Natural killer cell treated with Interleukin-12 subunit alpha and Interleukin-12 subunit beta and Interleukin-15 and Interleukin-18, amount 100 ng/mL, for 72 hours (primary cell): ENCODE measurements at regions not wholly inside any gene's neighbourhood (a gene's known extent, or its start where the extent isn't known, plus 50 kb on each side); places are given as distances from the start of the nearest gene placed in this dataset.
"Not testable (repeated sequence)": the region's sequence is repeated elsewhere in the genome, so short reads cannot be mapped to it uniquely, and the experiment has no call there.

Experiments used
- ATAC-seq, 2 donors: fragments of 150-1000 bp; cut with Tn5 transposase in 1 of 2; sonication (Bioruptor Pico), chemical (Tn5 transposase) in 1 of 2; 2 replicates each; pipeline ENCODE4 v1.10.0; 2021
- DNase-seq: peaks from one replicate; pipeline ENCODE4 v3.0.0; 2022; ENCODE audit warnings: low spot score
- H3K27ac Mint-ChIP-seq, 2 donors: 1 replicate in 1 of 2; 2 replicates in 1 of 2; pipeline ENCODE4 v1.8.0; 2022; ENCODE audit warnings: mixed read lengths in 2 of 2, mild to moderate bottlenecking in 1 of 2, moderate library complexity in 1 of 2
- H3K27me3 Mint-ChIP-seq, 2 donors: 1 replicate in 1 of 2; 2 replicates in 1 of 2; pipeline ENCODE4 v1.8.0; 2022; ENCODE audit warnings: mixed read lengths in 2 of 2
- H3K36me3 Mint-ChIP-seq: one replicate; pipeline ENCODE4 v1.8.0; 2022; ENCODE audit warnings: mixed read lengths
- H3K4me1 Mint-ChIP-seq, 2 donors: 1 replicate in 1 of 2; 2 replicates in 1 of 2; pipeline ENCODE4 v1.8.0; 2022; ENCODE audit warnings: low read depth in 2 of 2, mixed read lengths in 2 of 2, mild to moderate bottlenecking in 1 of 2
- H3K4me3 Mint-ChIP-seq: one replicate; pipeline ENCODE4 v1.8.0; 2022; ENCODE audit warnings: mixed read lengths
- H3K9me3 Mint-ChIP-seq: 2 replicates; pipeline ENCODE4 v1.8.0; 2022; ENCODE audit warnings: mixed read lengths

DNA sequence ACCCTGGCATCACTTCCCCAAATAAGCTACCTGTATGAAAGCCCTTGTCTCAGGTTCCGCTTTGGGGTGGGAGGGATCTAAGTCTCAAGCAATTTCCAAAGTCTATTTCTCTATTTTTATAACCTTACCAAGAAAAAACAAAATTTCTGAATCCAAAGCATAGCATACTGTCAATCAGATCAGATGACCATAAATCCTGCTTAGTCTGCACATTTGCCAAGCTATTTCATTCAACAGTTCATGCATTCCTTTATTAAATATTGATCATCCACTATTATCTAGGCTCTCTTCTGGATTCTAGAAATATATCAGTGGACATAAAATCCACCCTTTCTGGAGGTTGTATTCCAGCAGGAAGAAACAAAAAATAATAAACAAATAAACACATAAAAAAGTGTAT, 263.5 kb upstream of the USP15 start:
- DNase-seq (no peak), ATAC-seq (no peak)
- Mint-ChIP-seq H3K27ac (no peak overlapping the region), H3K9me3 (peaks cover 4% of the 10 kb centered on the region), H3K27me3 (peaks cover 0 to 4% of the 10 kb centered on the region in 2 donors), H3K4me3 (no peak overlapping the region), H3K36me3 (no peaks in the 10 kb centered on the region), H3K4me1 (no peaks in the 10 kb centered on the region)

DNA sequence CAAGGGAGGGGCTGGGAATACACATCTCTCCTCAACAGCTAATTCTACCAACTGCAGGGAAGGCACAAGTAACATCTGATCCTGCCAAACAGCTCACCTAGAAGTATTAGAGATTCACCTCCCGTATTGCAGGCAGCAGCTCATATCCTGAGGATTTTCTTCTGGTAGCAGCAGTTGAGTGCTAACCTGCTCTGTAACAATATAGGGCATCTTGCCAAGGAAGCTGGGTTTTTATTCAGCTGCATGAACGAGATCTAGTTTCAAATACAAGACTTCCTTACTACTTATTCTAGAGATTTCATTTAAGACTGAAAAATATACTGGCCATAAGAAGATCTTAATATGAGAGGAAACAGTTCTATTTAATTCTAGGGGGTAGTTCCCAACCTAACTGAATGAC, 261.4 kb upstream of the USP15 start:
- Mint-ChIP-seq H3K27me3 (peaks cover 0 to 4% of the 10 kb centered on the region in 2 donors), H3K27ac (no peak overlapping the region), H3K36me3 (no peaks in the 10 kb centered on the region), H3K4me3 (no peak overlapping the region), H3K4me1 (no peaks in the 10 kb centered on the region), H3K9me3 (peaks cover 4% of the 10 kb centered on the region)
- ATAC-seq, result no peak
- no peak for DNase-seq

DNA sequence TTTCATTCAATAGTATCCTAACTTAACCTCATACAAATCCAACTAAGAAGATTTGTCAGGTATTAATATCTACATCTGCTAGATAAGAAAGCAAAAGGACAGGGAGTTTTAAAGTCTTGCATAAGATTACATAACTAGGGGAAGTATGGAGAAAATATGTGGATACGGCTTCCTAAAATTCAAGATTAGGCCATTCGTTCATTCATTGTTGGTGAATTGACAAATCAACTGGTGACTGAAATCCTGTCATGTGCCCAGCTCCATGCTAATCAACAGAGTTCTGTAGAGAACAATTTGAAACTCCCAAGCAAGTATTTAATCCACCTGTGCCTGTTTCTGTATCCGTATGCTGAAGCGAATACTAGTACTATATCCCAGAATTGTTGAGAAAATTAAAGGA, 260.9 kb upstream of the USP15 start:
- ATAC-seq, result no peak
- DNase-seq, result no peak
- Mint-ChIP-seq H3K4me3 (no peak overlapping the region), H3K27me3 (peaks cover 0 to 4% of the 10 kb centered on the region in 2 donors), H3K27ac (no peak overlapping the region), H3K36me3 (no peaks in the 10 kb centered on the region), H3K9me3 (peaks cover 4% of the 10 kb centered on the region), H3K4me1 (no peaks in the 10 kb centered on the region)

DNA sequence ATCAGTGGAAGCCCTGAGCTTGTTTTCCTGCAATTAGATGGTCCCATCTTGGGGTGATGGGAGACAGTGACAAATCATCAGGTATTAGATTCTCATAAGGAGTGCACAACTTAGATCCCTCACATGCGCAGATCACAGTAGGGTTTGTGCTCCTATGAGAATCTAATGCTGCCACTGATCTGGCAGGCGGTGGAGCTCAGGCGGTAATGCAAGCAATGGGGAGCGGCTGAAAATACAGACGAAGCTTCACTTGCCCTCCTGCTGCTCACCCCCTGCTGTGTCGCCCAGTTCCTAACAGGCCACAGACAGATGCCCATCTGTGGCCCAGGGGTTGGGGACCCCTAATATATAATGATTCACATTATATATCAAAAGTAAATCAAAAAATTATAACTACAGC, 258.8 kb upstream of the USP15 start:
- Mint-ChIP-seq H3K27me3 (peaks cover 0 to 4% of the 10 kb centered on the region in 2 donors), H3K4me1 (no peaks in the 10 kb centered on the region), H3K27ac (no peak overlapping the region), H3K4me3 (no peak overlapping the region), H3K36me3 (no peaks in the 10 kb centered on the region), H3K9me3 (peaks cover 4% of the 10 kb centered on the region)
- DNase-seq (no peak), ATAC-seq (no peak)

DNA sequence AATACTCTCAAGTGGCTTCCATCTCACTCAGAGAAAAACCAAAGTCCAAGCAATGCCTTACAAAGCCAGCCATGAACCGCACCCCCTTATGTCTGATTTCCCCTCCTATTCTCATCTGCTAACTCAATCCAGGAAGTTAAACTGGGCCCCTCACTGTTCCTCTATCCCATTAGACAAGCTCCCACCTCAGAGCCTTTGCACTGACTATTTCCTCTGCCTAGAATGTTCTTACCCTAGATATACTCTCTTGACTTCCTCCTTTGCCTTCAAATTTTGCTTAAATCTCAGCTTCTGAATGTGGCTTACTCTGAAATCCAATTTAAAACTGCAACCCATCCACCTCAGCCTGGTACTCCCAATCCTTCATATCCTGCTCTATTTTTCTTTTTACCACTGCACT, 257.0 kb upstream of the USP15 start:
- no peak for DNase-seq
- no peak for ATAC-seq
- Mint-ChIP-seq H3K4me1 (no peaks in the 10 kb centered on the region), H3K27ac (no peak overlapping the region), H3K36me3 (no peaks in the 10 kb centered on the region), H3K4me3 (no peak overlapping the region), H3K27me3 (no peaks in the 10 kb centered on the region), H3K9me3 (no peaks in the 10 kb centered on the region)

DNA sequence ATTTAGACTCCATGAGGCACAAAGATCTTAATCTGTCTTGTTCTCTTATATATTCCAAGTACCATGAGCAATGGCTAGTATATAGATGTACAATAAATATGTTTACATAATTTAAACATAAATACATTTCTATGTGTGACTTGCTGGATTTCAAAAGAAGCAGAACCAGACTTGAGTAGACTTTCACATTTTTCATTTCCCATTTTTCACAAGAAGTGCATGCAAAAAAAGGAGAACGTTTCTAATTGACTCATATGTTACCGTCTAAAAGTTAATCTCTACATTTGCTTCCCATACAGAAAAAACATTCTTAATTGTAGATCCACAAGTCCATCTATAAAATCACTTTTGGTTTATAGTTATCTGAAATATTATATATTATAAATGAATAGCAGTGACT, 256.5 kb upstream of the USP15 start:
- H3K27me3 Mint-ChIP-seq, result no peaks in the 10 kb centered on the region
- H3K27ac Mint-ChIP-seq, result no peak overlapping the region
- ATAC-seq (no peak), DNase-seq (no peak)
- no peak overlapping the region for H3K4me3 Mint-ChIP-seq
- no peaks in the 10 kb centered on the region for H3K9me3 Mint-ChIP-seq
- no peaks in the 10 kb centered on the region for H3K4me1 Mint-ChIP-seq
- no peaks in the 10 kb centered on the region for H3K36me3 Mint-ChIP-seq

DNA sequence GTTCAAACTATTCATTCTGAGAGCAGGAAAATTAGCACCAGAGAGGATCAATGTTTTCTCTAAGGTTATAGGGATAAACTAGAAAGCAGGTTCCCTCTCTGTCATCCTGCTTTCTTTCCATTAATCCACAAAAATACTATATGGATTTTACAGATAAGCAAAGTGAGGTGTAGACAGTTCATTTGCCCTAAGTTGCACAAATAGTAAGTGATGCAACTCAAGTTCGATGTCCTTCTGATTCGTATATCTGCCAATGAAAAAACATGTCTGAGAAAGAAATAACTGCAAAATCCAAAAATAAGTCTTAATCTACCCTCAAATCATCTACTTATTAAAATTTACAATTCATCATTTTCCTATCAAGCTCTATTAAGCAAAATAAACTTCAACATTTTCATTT, 254.6 kb upstream of the USP15 start:
- Mint-ChIP-seq H3K9me3 (no peaks in the 10 kb centered on the region), H3K36me3 (no peaks in the 10 kb centered on the region), H3K27me3 (no peaks in the 10 kb centered on the region), H3K27ac (no peak overlapping the region), H3K4me3 (no peak overlapping the region), H3K4me1 (no peaks in the 10 kb centered on the region)
- DNase-seq (no peak), ATAC-seq (no peak)

DNA sequence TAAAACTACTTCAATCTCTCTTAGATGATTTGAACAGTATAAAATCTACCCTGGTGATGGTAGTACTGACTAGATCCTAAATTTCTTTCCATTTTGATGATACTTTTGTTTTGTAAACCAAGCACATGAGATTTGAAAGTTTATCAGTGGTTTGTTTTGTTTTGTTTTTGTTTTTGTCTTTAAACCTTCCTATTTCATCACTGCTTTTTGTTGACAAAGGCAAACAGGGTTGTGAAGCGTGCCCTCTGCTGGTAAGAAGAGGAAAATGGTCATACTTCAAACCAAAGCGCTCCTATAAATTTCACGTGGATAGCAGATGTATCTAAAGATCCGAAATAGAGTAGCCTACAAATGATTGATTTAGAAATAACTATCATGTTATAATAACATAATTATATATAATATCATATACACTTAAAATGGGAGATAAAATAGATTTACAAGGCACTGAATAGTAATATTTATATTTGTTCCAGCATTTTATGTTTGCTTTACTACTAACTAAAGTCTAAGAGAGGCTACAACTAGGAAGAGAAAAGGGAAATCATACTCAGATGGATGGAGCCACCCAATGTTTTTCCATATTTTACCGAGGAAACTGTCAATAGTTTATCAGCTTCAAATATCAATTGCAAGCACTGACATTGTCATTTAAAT, 254.0 kb upstream of the USP15 start:
- ATAC-seq (no peak), DNase-seq (no peak)
- Mint-ChIP-seq H3K9me3 (no peaks in the 10 kb centered on the region), H3K4me1 (no peaks in the 10 kb centered on the region), H3K27me3 (no peaks in the 10 kb centered on the region), H3K27ac (no peak overlapping the region), H3K4me3 (no peak overlapping the region), H3K36me3 (no peaks in the 10 kb centered on the region)

DNA sequence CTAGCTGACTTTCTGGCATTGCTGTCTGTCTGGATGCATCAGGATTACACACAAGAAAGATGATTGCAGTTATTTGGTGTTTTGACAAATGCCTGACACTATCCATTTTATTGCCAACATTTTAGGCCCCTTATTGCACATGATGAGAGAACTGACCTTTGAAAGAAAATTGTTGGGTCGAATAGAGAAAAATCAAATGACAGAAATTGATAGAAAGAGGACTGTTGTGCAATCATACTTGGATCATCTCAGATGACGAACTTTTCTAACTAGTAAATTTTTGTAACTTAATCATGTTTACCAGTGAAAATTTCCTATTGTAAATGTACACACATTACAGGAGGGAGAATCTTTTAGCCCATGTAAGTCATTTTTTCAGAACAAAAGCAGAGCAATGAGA, 251.5 kb upstream of the USP15 start:
- H3K27me3 Mint-ChIP-seq, result no peaks in the 10 kb centered on the region
- H3K9me3 Mint-ChIP-seq, result no peaks in the 10 kb centered on the region
- no peaks in the 10 kb centered on the region for H3K36me3 Mint-ChIP-seq
- no peak overlapping the region for H3K4me3 Mint-ChIP-seq
- H3K27ac Mint-ChIP-seq, result no peak overlapping the region
- no peaks in the 10 kb centered on the region for H3K4me1 Mint-ChIP-seq
- ATAC-seq, result no peak
- no peak for DNase-seq

DNA sequence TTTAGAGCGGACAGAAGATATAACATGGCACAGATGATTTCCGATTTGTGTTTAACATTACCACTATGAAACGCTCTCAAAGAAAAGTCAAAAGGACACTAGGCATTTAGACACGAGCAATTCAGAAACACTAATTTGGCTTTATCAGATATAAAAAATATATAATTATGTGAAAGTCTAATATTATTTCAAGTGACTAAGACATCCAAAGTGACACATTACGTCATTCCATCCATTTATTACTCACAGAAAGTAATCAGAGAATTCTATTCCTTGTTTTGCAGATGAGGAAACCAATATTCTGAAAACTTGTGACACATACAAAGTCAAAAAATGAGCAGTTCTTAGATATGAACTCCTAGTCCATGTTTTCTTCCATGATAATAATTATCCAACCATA, 250.8 kb upstream of the USP15 start:
- Mint-ChIP-seq H3K27me3 (no peaks in the 10 kb centered on the region), H3K4me1 (no peaks in the 10 kb centered on the region), H3K36me3 (no peaks in the 10 kb centered on the region), H3K9me3 (no peaks in the 10 kb centered on the region), H3K27ac (no peak overlapping the region), H3K4me3 (no peak overlapping the region)
- ATAC-seq (no peak), DNase-seq (no peak)

DNA sequence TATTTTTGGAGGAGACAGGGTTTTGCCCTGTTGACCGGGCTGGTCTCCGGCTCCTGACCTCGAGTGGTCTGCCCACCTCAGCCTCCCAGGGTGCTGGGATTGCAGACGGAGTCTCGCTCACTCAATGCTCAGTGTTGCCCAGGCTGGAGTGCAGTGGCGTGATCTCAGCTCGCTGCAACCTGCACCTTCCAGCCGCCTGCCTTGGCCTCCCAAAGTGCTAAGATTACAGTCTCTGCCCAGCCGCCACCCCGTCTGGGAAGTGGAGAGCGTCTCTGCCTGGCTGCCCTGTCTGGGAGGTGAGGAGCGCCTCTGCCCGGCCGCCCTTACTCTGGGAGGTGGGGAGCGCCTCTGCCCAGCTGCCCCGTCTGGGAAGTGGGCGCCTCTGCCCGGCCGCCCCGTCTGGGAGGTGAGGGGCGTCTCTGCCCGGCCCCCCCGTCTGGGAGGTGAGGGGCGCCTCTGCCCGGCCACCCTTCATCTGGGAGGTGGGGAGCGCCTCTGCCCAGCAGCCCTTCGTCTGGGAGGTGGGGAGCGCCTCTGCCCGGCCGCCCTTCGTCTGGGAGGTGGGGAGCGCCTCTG, 249.8 kb upstream of the USP15 start:
- H3K4me1 Mint-ChIP-seq, H3K4me3 Mint-ChIP-seq, H3K36me3 Mint-ChIP-seq, H3K27ac Mint-ChIP-seq, H3K9me3 Mint-ChIP-seq, H3K27me3 Mint-ChIP-seq, DNase-seq, ATAC-seq: not testable (repeated sequence)

DNA sequence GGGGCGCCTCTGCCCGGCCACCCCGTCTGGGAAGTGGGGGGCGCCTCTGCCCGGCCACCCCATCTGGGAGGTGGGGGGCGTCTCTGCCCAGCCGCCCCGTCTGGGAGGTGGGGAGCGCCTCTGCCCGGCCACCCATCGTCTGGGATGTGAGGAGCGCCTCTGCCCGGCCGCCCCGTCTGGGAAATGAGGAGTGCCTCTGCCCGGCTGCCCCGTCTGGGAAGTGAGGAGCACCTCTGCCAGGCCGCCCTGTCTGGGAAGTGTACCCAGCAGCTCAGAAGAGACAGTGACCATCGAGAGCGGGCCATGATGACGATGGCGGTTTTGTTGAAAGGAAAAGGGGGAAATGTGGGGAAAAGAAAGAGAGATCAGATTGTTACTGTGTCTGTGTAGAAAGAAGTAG, 249.2 kb upstream of the USP15 start:
- not testable (repeated sequence) for H3K27me3 Mint-ChIP-seq, ATAC-seq, H3K27ac Mint-ChIP-seq, H3K9me3 Mint-ChIP-seq, H3K4me3 Mint-ChIP-seq, DNase-seq, H3K36me3 Mint-ChIP-seq, H3K4me1 Mint-ChIP-seq

DNA sequence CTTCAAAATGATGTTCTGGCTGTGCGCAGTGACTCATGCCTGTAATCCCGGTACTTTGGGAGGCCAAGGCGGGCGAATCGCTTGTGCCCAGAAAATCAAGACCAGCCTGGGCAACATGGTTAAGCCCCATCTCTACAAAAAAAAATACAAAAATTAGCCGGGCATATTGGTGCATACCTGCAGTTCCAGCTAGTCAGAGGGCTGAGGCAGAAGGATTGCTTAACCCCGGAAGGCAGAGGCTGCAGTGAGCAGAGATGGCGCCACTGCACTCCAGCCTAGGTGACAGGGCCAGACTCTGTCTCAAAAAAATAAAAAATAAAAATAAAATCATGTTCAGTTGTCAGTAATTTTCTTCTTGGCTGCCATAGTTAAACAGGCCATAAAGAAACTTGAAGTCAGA, 245.9 kb upstream of the USP15 start:
- DNase-seq (no peak), ATAC-seq (no peak)
- no peaks in the 10 kb centered on the region for H3K4me1 Mint-ChIP-seq
- no peaks in the 10 kb centered on the region for H3K27me3 Mint-ChIP-seq
- H3K36me3 Mint-ChIP-seq, result no peaks in the 10 kb centered on the region
- H3K4me3 Mint-ChIP-seq, result no peak overlapping the region
- H3K9me3 Mint-ChIP-seq, result no peaks in the 10 kb centered on the region
- no peak overlapping the region for H3K27ac Mint-ChIP-seq

DNA sequence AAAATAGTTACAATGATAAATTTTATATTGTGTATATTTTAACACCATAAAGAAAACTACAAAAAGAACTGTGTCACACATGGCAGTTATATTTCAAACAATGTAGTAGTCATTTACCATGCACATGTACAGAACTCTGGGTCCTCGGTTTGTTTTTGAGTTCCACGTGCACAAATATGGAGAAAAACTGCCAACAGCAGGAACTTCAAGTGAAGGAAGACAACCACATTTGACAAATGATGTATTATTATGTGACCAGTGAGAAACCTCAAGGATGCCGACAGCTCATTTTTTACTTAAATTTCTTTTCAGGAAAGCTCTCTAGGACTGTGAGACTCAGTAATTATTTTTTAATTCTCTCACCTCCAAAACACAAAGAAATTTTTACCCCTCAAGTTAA, 244.2 kb upstream of the USP15 start:
- H3K4me1 Mint-ChIP-seq, result no peaks in the 10 kb centered on the region
- H3K27ac Mint-ChIP-seq, result no peak overlapping the region
- ATAC-seq (no peak), DNase-seq (no peak)
- no peaks in the 10 kb centered on the region for H3K9me3 Mint-ChIP-seq
- no peaks in the 10 kb centered on the region for H3K36me3 Mint-ChIP-seq
- H3K27me3 Mint-ChIP-seq, result no peaks in the 10 kb centered on the region
- H3K4me3 Mint-ChIP-seq, result no peak overlapping the region

DNA sequence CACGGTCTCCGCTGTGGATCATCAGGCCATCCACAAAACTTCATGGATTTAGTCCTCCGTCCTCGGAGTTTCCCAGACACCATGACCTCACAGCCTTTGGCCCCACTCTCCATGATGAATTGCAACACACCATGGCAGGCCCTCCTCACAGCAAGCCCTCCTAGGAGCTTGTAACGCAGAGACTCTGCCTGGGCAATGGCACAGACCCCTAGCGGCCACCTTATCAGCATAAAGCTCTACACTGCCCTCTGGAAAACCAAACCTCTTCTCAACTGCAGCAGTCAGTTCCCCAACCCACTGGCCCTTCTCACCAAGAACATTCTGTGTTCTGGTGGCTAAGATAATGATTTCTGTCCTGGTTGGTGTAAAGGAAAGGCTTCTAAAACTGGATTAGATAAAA, 238.4 kb upstream of the USP15 start:
- H3K9me3 Mint-ChIP-seq, result no peaks in the 10 kb centered on the region
- no peaks in the 10 kb centered on the region for H3K36me3 Mint-ChIP-seq
- H3K4me1 Mint-ChIP-seq, result no peaks in the 10 kb centered on the region
- H3K27ac Mint-ChIP-seq, result no peak overlapping the region
- DNase-seq, result no peak
- no peak overlapping the region for H3K4me3 Mint-ChIP-seq
- ATAC-seq, result no peak
- no peaks in the 10 kb centered on the region for H3K27me3 Mint-ChIP-seq
